Caco-2 (cell line): ENCODE measurements at regions not wholly inside any gene's neighbourhood (a gene's known extent, or its start where the extent isn't known, plus 50 kb on each side); places are given as distances from the start of the nearest gene placed in this dataset.

Source experiments
- BruUV-seq: library from RNA; stranded (reverse); fragments of 400-500 nt; replicated peaks from 2 replicates; lab custom pipeline; 2021; lab: Mats Ljungman, UMichigan
- CTCF ChIA-PET: fragments of 300-600 bp; sonication (Branson Sonifier 250); formaldehyde crosslinking; loops from one replicate; lab custom pipeline; 2022; ENCODE audit warnings: antibody characterized with exemption; lab: Charles Lee
- POLR2A ChIA-PET: fragments of 300-600 bp; sonication (Branson Sonifier 250); formaldehyde crosslinking; loops from one replicate; lab custom pipeline; 2022; ENCODE audit warnings: antibody characterized with exemption; lab: Charles Lee
- DNase-seq, 2 experiments: peaks; one replicate each; pipeline versions ENCODE4 v3.0.0 to v3.0.0-alpha.2; 2020 to 2022
- H3K27me3 ChIP-seq: replicated peaks from 2 replicates; pipeline ENCODE4 v1.6.0; 2011; ENCODE audit warnings: low read length; ENCODE audit not compliant: control insufficient read depth, insufficient read depth
- H3K36me3 ChIP-seq: 2 replicates; pipeline ENCODE4 v1.5.1; 2011; ENCODE audit warnings: low read length; ENCODE audit not compliant: control insufficient read depth, insufficient read depth
- H3K4me1 ChIP-seq: fragments of 250-450 bp; sonication (Bioruptor Pico); 2 replicates; pipeline ENCODE4 v1.5.1; 2020; ENCODE audit warnings: mild to moderate bottlenecking
- H3K4me3 ChIP-seq: 2 replicates; pipeline ENCODE4 v1.5.1; 2011; ENCODE audit warnings: low read depth, mild to moderate bottlenecking, control low read depth, low read length
- H3K9me3 ChIP-seq: fragments of 250-450 bp; sonication (Bioruptor Pico); 2 replicates; pipeline ENCODE4 v1.5.1; 2020; ENCODE audit warnings: mild to moderate bottlenecking, moderate library complexity
- H3K27ac Mint-ChIP-seq: one replicate; pipeline ENCODE4 v1.8.0; 2022; ENCODE audit warnings: mixed read lengths; ENCODE audit not compliant: unreplicated experiment
- H3K27me3 Mint-ChIP-seq: one replicate; pipeline ENCODE4 v1.8.0; 2022; ENCODE audit warnings: mixed read lengths; ENCODE audit not compliant: insufficient read depth, unreplicated experiment
- H3K36me3 Mint-ChIP-seq: one replicate; pipeline ENCODE4 v1.8.0; 2022; ENCODE audit warnings: mild to moderate bottlenecking, mixed read lengths; ENCODE audit not compliant: insufficient read depth, unreplicated experiment
- H3K4me1 Mint-ChIP-seq: one replicate; pipeline ENCODE4 v1.8.0; 2022; ENCODE audit warnings: low read depth, mixed read lengths; ENCODE audit not compliant: unreplicated experiment
- H3K4me3 Mint-ChIP-seq: one replicate; pipeline ENCODE4 v1.8.0; 2022; ENCODE audit warnings: mild to moderate bottlenecking, moderate library complexity, mixed read lengths; ENCODE audit not compliant: unreplicated experiment
- H3K9me3 Mint-ChIP-seq: one replicate; pipeline ENCODE4 v1.8.0; 2022; ENCODE audit warnings: mixed read lengths; ENCODE audit not compliant: unreplicated experiment
- intact Hi-C: fragments of 100-400 bp; cut with micrococcal nuclease; formaldehyde crosslinking; loops from one replicate; pipeline ENCODE4 v1.10.0; 2022; ENCODE audit not compliant: unreplicated experiment
- TF ChIP-seq, protein P1 (sequence below), 2 experiments: fragments of 200-600 bp in 1 of 2; IDR thresholded peaks; 1 replicate in 1 of 2; 2 replicates in 1 of 2; pipeline versions ENCODE4 v1.5.1 to v1.8.0; 2011 to 2022; ENCODE audit warnings: antibody characterized with exemption in 1 of 2, control low read depth in 1 of 2, inconsistent platforms in 1 of 2, low read depth in 1 of 2, low read length in 1 of 2, mild to moderate bottlenecking in 1 of 2, moderate library complexity in 1 of 2; ENCODE audit not compliant: insufficient read depth in 1 of 2, severe bottlenecking in 1 of 2, unreplicated experiment in 1 of 2

DNA sequence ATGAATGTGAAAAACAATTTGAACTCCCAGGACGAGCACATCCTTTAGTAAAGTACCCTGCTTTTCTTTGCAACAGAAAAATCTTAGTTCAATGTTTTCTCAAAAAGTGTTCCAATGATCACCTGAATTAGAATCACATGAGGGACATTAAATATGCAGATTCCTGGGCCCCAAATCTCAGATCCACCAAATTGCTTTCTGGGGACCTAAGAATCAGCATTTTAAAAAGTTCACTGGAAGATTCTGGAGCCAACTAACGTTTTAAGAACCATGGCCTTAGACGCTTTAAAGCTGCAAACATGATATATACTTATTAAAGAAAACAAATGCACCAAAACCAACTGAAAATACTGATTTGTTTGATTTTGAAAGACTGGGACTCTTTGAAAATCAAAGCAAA, 143.4 kb upstream of the TMEM168 start:
- CTCF ChIA-PET, result no interaction called here
- Histone ChIP-seq H3K27me3 (no peaks in the 10 kb centered on the region), H3K4me3 (no peak overlapping the region), H3K9me3 (no peaks in the 10 kb centered on the region), H3K4me1 (peaks cover 4% of the 10 kb centered on the region), H3K36me3 (no peaks in the 10 kb centered on the region)
- H3K36me3 Mint-ChIP-seq, result no peaks in the 10 kb centered on the region
- H3K27ac Mint-ChIP-seq, result no peak overlapping the region
- H3K4me1 Mint-ChIP-seq, result no peaks in the 10 kb centered on the region
- intact Hi-C loops, result no loop called here
- H3K9me3 Mint-ChIP-seq, result no peaks in the 10 kb centered on the region
- DNase-seq, result no peak
- BruUV-seq, result no TSS peak
- no peak overlapping the region for H3K4me3 Mint-ChIP-seq
- POLR2A ChIA-PET, result no interaction called here
- H3K27me3 Mint-ChIP-seq, result no peaks in the 10 kb centered on the region
- TF ChIP-seq, protein P1, sequence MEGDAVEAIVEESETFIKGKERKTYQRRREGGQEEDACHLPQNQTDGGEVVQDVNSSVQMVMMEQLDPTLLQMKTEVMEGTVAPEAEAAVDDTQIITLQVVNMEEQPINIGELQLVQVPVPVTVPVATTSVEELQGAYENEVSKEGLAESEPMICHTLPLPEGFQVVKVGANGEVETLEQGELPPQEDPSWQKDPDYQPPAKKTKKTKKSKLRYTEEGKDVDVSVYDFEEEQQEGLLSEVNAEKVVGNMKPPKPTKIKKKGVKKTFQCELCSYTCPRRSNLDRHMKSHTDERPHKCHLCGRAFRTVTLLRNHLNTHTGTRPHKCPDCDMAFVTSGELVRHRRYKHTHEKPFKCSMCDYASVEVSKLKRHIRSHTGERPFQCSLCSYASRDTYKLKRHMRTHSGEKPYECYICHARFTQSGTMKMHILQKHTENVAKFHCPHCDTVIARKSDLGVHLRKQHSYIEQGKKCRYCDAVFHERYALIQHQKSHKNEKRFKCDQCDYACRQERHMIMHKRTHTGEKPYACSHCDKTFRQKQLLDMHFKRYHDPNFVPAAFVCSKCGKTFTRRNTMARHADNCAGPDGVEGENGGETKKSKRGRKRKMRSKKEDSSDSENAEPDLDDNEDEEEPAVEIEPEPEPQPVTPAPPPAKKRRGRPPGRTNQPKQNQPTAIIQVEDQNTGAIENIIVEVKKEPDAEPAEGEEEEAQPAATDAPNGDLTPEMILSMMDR (IDR thresholded peaks at IDR 0.05; ENCODE audit: insufficient read depth in 1 of 2, low read depth in 1 of 2, low read length in 1 of 2, severe bottlenecking in 1 of 2, unreplicated experiment in 1 of 2), result no peak

DNA sequence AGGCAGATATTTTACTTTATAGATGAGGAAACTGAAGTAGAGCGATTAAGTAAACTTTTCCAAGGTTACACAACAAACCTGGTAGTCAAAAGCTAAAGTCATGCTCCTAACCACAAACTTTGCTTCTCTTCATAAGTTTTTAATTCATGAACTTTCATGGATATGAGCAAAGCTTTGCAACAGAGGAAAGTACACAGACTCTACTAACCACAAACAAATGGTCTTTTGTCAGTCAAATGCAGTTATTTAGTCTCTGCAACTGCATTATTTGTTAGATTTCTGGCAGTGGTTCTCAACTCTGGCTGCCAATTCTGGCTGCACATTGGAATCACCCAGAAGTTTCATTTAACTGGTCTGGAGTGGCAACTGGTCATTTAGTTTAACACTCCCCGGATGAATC, 140.6 kb upstream of the TMEM168 start:
- no peak overlapping the region for H3K4me3 Mint-ChIP-seq
- H3K36me3 Mint-ChIP-seq, result no peaks in the 10 kb centered on the region
- no TSS peak for BruUV-seq
- no peaks in the 10 kb centered on the region for H3K27me3 Mint-ChIP-seq
- no peaks in the 10 kb centered on the region for H3K9me3 Mint-ChIP-seq
- ChIA-PET POLR2A (no interaction called here), CTCF (interaction anchor here (0.7 kb wide), 1 partner anchor 8 kb away, joined by 5 read pairs; no protein-coding TSS in a partner anchor)
- TF ChIP-seq, protein P1 (IDR thresholded peaks at IDR 0.05; ENCODE audit: insufficient read depth in 1 of 2, low read depth in 1 of 2, low read length in 1 of 2, severe bottlenecking in 1 of 2, unreplicated experiment in 1 of 2), result no peak
- H3K27me3 ChIP-seq, result no peaks in the 10 kb centered on the region
- intact Hi-C loops, result no loop called here
- H3K36me3 ChIP-seq, result no peaks in the 10 kb centered on the region
- H3K4me1 Mint-ChIP-seq, result no peaks in the 10 kb centered on the region
- no peaks in the 10 kb centered on the region for H3K4me1 ChIP-seq
- H3K4me3 ChIP-seq, result no peak overlapping the region
- no peak for DNase-seq
- no peaks in the 10 kb centered on the region for H3K9me3 ChIP-seq
- no peak overlapping the region for H3K27ac Mint-ChIP-seq

DNA sequence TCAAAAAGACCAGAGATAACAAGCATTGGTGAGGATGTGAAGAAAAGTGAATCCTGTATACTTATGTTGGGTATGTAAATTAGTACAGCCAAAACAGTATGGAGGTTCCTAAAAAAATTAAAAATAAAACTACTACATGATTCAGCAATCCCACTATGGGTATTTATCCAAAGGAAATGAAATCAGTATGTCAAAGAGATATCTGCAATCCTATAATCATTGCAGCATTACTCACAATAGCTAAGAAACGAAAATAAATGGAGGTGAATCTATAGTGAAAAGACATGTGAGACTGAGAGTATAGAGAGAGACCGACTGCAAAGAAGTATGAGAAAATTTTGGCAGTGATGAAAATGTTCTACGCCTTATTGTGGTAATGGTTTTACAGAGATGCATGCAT, 139.2 kb upstream of the TMEM168 start:
- Histone ChIP-seq H3K4me3 (no peak overlapping the region), H3K36me3 (no peaks in the 10 kb centered on the region), H3K4me1 (no peaks in the 10 kb centered on the region), H3K9me3 (no peaks in the 10 kb centered on the region), H3K27me3 (no peaks in the 10 kb centered on the region)
- intact Hi-C loops, result no loop called here
- ChIA-PET POLR2A (no interaction called here), CTCF (no interaction called here)
- Mint-ChIP-seq H3K36me3 (no peaks in the 10 kb centered on the region), H3K4me1 (no peaks in the 10 kb centered on the region), H3K27ac (no peak overlapping the region), H3K27me3 (no peaks in the 10 kb centered on the region), H3K4me3 (no peak overlapping the region), H3K9me3 (no peaks in the 10 kb centered on the region)
- no peak for DNase-seq
- no TSS peak for BruUV-seq
- TF ChIP-seq, protein P1 (IDR thresholded peaks at IDR 0.05; ENCODE audit: insufficient read depth in 1 of 2, low read depth in 1 of 2, low read length in 1 of 2, severe bottlenecking in 1 of 2, unreplicated experiment in 1 of 2), result no peak
